ENCODE measurements at regions not wholly inside any gene's neighbourhood (a gene's known extent, or its start where the extent isn't known, plus 50 kb on each side); places are given as distances from the start of the nearest gene placed in this dataset.

- Histone ChIP-seq H4K20me1 (ENCODE audit: insufficient read depth, low read length) (no peaks in the 10 kb centered on the region), H3K79me2 (ENCODE audit: insufficient read depth, low read depth, low read length) (no peaks in the 10 kb centered on the region), H2AFZ (ENCODE audit: low read length) (no peak overlapping the region), H3K36me3 (ENCODE audit: insufficient read depth, low read length) (no peaks in the 10 kb centered on the region), H3K9me3 (ENCODE audit: low read length) (no peaks in the 10 kb centered on the region), H3K27ac (ENCODE audit: low read depth, low read length, poor library complexity, severe bottlenecking) (no peak overlapping the region), H3K4me3 (ENCODE audit: low read depth, low read length, poor library complexity, severe bottlenecking) (no peak overlapping the region), H3K4me1 (ENCODE audit: insufficient read depth, low read length, poor library complexity, severe bottlenecking) (no peaks in the 10 kb centered on the region), H3K9me2 (ENCODE audit: insufficient read depth, low read length) (no peaks in the 10 kb centered on the region), H3K4me2 (ENCODE audit: low read length) (no peak overlapping the region)
- intact Hi-C loops (cut with micrococcal nuclease; ENCODE audit: unreplicated experiment), result no loop called here
- TF ChIP-seq EZH2phosphoT487 (IDR thresholded peaks at IDR 0.05; ENCODE audit: borderline replicate concordance, low read depth, low read length), result no peak
- TF ChIP-seq, protein P1, sequence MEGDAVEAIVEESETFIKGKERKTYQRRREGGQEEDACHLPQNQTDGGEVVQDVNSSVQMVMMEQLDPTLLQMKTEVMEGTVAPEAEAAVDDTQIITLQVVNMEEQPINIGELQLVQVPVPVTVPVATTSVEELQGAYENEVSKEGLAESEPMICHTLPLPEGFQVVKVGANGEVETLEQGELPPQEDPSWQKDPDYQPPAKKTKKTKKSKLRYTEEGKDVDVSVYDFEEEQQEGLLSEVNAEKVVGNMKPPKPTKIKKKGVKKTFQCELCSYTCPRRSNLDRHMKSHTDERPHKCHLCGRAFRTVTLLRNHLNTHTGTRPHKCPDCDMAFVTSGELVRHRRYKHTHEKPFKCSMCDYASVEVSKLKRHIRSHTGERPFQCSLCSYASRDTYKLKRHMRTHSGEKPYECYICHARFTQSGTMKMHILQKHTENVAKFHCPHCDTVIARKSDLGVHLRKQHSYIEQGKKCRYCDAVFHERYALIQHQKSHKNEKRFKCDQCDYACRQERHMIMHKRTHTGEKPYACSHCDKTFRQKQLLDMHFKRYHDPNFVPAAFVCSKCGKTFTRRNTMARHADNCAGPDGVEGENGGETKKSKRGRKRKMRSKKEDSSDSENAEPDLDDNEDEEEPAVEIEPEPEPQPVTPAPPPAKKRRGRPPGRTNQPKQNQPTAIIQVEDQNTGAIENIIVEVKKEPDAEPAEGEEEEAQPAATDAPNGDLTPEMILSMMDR (conservative IDR thresholded peaks at IDR 0.05; ENCODE audit: low read length), result no peak
- CTCF ChIA-PET (ENCODE audit: unreplicated experiment), result no interaction called here
- no peak for DNase-seq (ENCODE audit: low spot score)
- POLR2A ChIA-PET, result no interaction called here
- no TSS peak for BruUV-seq (replicated peaks)
Observed at GRCh38 chr6:4549556-4550226, 226.5 kb upstream of the CDYL start.

- BruUV-seq (replicated peaks), result no TSS peak
- Histone ChIP-seq H3K9me2 (ENCODE audit: insufficient read depth, low read length) (no peaks in the 10 kb centered on the region), H4K20me1 (ENCODE audit: insufficient read depth, low read length) (no peaks in the 10 kb centered on the region), H3K36me3 (ENCODE audit: insufficient read depth, low read length) (no peaks in the 10 kb centered on the region), H3K9me3 (ENCODE audit: low read length) (no peaks in the 10 kb centered on the region), H3K4me3 (ENCODE audit: low read depth, low read length, poor library complexity, severe bottlenecking) (no peak overlapping the region), H3K4me2 (ENCODE audit: low read length) (no peak overlapping the region), H3K4me1 (ENCODE audit: insufficient read depth, low read length, poor library complexity, severe bottlenecking) (no peaks in the 10 kb centered on the region), H3K27ac (ENCODE audit: low read depth, low read length, poor library complexity, severe bottlenecking) (no peak overlapping the region), H2AFZ (ENCODE audit: low read length) (no peak overlapping the region), H3K79me2 (ENCODE audit: insufficient read depth, low read depth, low read length) (no peaks in the 10 kb centered on the region)
- TF ChIP-seq, protein P1 (conservative IDR thresholded peaks at IDR 0.05; ENCODE audit: low read length), result no peak
- TF ChIP-seq EZH2phosphoT487 (IDR thresholded peaks at IDR 0.05; ENCODE audit: borderline replicate concordance, low read depth, low read length), result no peak
- intact Hi-C loops (cut with micrococcal nuclease; ENCODE audit: unreplicated experiment), result no loop called here
- DNase-seq (ENCODE audit: low spot score), result no peak
- CTCF ChIA-PET (ENCODE audit: unreplicated experiment), result no interaction called here
- POLR2A ChIA-PET, result no interaction called here
Observed at GRCh38 chr6:4545893-4546292, 230.3 kb upstream of the CDYL start.

GRCh38 chr6:4543596-4543995 lies 232.6 kb upstream of the CDYL start:
- Histone ChIP-seq H3K79me2 (ENCODE audit: insufficient read depth, low read depth, low read length) (no peaks in the 10 kb centered on the region), H3K4me2 (ENCODE audit: low read length) (no peak overlapping the region), H3K4me1 (ENCODE audit: insufficient read depth, low read length, poor library complexity, severe bottlenecking) (no peaks in the 10 kb centered on the region), H3K9me3 (ENCODE audit: low read length) (no peaks in the 10 kb centered on the region), H3K4me3 (ENCODE audit: low read depth, low read length, poor library complexity, severe bottlenecking) (no peak overlapping the region), H3K27ac (ENCODE audit: low read depth, low read length, poor library complexity, severe bottlenecking) (no peak overlapping the region), H4K20me1 (ENCODE audit: insufficient read depth, low read length) (no peaks in the 10 kb centered on the region), H3K36me3 (ENCODE audit: insufficient read depth, low read length) (no peaks in the 10 kb centered on the region), H3K9me2 (ENCODE audit: insufficient read depth, low read length) (no peaks in the 10 kb centered on the region), H2AFZ (ENCODE audit: low read length) (no peak overlapping the region)
- ChIA-PET CTCF (ENCODE audit: unreplicated experiment) (no interaction called here), POLR2A (interaction anchor here (0.8 kb wide), 1 partner anchor 471 kb away, joined by 3 read pairs; no protein-coding TSS in a partner anchor)
- BruUV-seq (replicated peaks), result no TSS peak
- DNase-seq (ENCODE audit: low spot score), result no peak
- TF ChIP-seq, protein P1 (conservative IDR thresholded peaks at IDR 0.05; ENCODE audit: low read length), result no peak
- TF ChIP-seq EZH2phosphoT487 (IDR thresholded peaks at IDR 0.05; ENCODE audit: borderline replicate concordance, low read depth, low read length), result no peak
- intact Hi-C loops (cut with micrococcal nuclease; ENCODE audit: unreplicated experiment), result no loop called here
